HFFc6 (cell line): ENCODE measurements at regions not wholly inside any gene's neighbourhood (a gene's known extent, or its start where the extent isn't known, plus 50 kb on each side); places are given as distances from the start of the nearest gene placed in this dataset.

Experiments
- DNase-seq: peaks from one replicate; pipeline ENCODE4 v3.0.0-alpha.2; 2018
- H3K27ac Mint-ChIP-seq: 2 replicates; pipeline ENCODE4 v1.8.0; 2020; ENCODE audit warnings: mild to moderate bottlenecking, mixed read lengths
- H3K27me3 Mint-ChIP-seq: 2 replicates; pipeline ENCODE4 v1.8.0; 2021; ENCODE audit warnings: mild to moderate bottlenecking, moderate library complexity, mixed read lengths; ENCODE audit not compliant: insufficient read depth
- H3K36me3 Mint-ChIP-seq: 2 replicates; pipeline ENCODE4 v1.8.0; 2021; ENCODE audit warnings: low read depth, mixed read lengths
- H3K4me1 Mint-ChIP-seq: 2 replicates; pipeline ENCODE4 v1.8.0; 2020; ENCODE audit warnings: low read depth, mixed read lengths
- H3K4me3 Mint-ChIP-seq: 2 replicates; pipeline ENCODE4 v1.8.0; 2020; ENCODE audit warnings: mild to moderate bottlenecking, moderate library complexity, mixed read lengths
- H3K9me3 Mint-ChIP-seq: 2 replicates; pipeline ENCODE4 v1.8.0; 2020; ENCODE audit warnings: mild to moderate bottlenecking, mixed read lengths
- TF ChIP-seq, protein P1 (sequence below): fragments of 200-600 bp; sonication (generic); IDR thresholded peaks from 2 replicates; pipeline ENCODE4 v1.5.0; 2021; ENCODE audit warnings: antibody characterized with exemption, mild to moderate bottlenecking

DNA sequence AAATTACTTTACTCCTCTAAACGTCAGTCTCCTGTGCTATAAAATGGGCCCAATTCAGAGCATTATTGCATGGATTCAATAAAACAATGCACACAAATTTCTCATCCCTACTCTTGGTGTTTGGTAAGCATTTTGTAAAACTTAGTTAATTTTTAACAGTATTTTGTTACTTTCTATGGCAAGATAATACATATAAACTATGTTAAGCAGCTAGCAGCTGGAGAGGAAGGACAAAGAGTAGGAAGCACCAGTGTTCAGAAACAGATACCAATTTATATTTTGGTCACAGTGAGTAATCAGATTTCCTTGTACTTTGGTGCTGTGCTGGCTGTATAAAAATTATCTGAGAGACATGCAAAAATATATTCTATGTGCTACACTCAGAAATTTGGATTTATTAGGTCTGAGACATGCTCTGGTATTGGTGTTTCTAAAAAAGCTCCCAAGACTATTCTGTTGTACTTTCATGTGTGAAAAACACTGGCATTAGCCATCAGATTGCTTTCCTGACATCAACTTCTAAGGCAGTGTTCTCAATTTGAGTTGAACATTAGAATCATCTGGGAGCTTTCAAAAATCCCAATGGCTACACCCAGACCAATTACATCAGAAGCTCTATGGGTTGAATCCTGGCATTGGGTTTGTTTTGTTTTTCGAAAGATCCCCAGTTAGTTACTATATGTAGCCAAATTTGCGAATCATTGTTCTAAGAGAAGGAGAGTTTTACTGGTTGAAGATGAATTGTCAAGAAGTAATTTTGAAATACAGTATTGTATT is 100.3 kb upstream of the C1orf87 start:
- no peak for DNase-seq
- H3K27me3 Mint-ChIP-seq: peaks cover 1% of the 10 kb centered on the region; the same call in 1 of the 2 replicates
- no peak overlapping the region for H3K27ac Mint-ChIP-seq
- no peak overlapping the region for H3K4me3 Mint-ChIP-seq
- no peaks in the 10 kb centered on the region for H3K36me3 Mint-ChIP-seq
- peaks cover 15% of the 10 kb centered on the region; the same call in 1 of the 2 replicates for H3K9me3 Mint-ChIP-seq
- H3K4me1 Mint-ChIP-seq: peaks cover 35% of the 10 kb centered on the region
- TF ChIP-seq, protein P1, sequence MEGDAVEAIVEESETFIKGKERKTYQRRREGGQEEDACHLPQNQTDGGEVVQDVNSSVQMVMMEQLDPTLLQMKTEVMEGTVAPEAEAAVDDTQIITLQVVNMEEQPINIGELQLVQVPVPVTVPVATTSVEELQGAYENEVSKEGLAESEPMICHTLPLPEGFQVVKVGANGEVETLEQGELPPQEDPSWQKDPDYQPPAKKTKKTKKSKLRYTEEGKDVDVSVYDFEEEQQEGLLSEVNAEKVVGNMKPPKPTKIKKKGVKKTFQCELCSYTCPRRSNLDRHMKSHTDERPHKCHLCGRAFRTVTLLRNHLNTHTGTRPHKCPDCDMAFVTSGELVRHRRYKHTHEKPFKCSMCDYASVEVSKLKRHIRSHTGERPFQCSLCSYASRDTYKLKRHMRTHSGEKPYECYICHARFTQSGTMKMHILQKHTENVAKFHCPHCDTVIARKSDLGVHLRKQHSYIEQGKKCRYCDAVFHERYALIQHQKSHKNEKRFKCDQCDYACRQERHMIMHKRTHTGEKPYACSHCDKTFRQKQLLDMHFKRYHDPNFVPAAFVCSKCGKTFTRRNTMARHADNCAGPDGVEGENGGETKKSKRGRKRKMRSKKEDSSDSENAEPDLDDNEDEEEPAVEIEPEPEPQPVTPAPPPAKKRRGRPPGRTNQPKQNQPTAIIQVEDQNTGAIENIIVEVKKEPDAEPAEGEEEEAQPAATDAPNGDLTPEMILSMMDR: no peak

DNA sequence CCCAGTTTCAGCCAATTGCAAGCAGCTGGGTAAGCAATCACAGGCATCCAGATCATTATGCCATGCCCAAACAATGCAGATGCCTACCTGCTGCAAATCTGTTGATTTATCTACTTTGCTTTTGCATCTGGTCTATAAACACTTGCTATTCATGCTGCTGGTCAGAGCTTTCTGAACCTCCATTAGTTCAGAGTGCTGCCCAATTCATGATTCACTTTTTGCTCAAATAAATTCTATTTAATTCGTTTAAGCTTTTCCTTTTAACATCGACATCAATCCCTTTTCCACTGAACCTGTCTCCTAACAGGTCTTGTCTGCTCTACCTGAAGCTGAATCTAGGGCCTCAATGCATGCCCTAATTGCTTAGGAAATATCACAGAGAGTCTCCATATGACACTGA is 99.4 kb upstream of the C1orf87 start:
- H3K4me1 Mint-ChIP-seq: peaks cover 42% of the 10 kb centered on the region
- H3K27me3 Mint-ChIP-seq: peaks cover 1% of the 10 kb centered on the region; the same call in 1 of the 2 replicates
- DNase-seq: no peak
- no peak overlapping the region for H3K4me3 Mint-ChIP-seq
- peaks cover 15% of the 10 kb centered on the region; the same call in 1 of the 2 replicates for H3K9me3 Mint-ChIP-seq
- TF ChIP-seq, protein P1: no peak
- no peaks in the 10 kb centered on the region for H3K36me3 Mint-ChIP-seq
- H3K27ac Mint-ChIP-seq: no peak overlapping the region

DNA sequence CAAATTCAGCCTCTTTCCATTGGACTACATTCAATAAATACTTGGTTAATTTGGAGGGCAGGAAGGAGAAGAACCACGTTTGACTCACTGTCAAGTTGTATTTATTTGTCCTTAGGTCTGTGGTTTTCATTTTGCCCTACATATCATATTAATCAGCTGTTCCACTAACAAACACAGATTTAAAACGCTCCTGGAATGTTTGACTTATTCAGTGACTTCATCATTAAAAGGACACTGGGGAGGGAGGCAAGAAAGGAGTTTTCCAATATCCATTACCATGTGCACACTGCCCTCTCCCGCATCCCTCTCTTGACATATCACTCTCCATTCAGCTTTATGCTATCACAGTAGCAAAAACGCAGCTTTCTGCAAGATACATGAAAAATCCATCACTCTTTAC is 98.2 kb upstream of the C1orf87 start:
- DNase-seq: peak; percentile 78
- H3K27me3 Mint-ChIP-seq: peaks cover 8% of the 10 kb centered on the region; the same call in 1 of the 2 replicates
- no peaks in the 10 kb centered on the region for H3K36me3 Mint-ChIP-seq
- H3K4me3 Mint-ChIP-seq: no peak overlapping the region
- H3K4me1 Mint-ChIP-seq: peaks cover 42% of the 10 kb centered on the region
- H3K9me3 Mint-ChIP-seq: peaks cover 15% of the 10 kb centered on the region; the same call in 1 of the 2 replicates
- H3K27ac Mint-ChIP-seq: 0 out of 2 replicates have a peak overlapping the region, but pooled peaks have one; percentile 16
- TF ChIP-seq, protein P1: no peak

DNA sequence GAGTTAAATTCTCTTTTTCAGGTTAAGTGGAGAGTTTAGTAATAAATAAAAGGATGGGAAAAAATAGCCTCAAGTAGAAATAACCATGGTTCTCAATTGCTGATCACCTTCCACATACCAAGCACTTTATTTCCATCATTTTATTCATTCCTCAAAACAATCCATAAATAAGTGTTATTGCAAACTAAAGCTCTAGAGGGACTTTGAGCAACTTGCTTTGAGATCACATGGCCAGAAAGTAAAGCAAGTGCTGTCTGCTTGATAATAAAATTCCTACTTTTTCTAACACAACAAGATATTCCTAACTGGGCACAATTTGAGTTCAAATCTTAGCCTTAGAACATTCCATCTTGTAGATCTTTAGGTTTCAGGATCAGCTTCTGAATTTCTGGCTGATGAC is 97.1 kb upstream of the C1orf87 start:
- TF ChIP-seq, protein P1: peak; percentile 45; the same call in 1 of the 2 replicates
- H3K27me3 Mint-ChIP-seq: peaks cover 8% of the 10 kb centered on the region; the same call in 1 of the 2 replicates
- H3K4me3 Mint-ChIP-seq: no peak overlapping the region
- H3K9me3 Mint-ChIP-seq: peaks cover 15% of the 10 kb centered on the region; the same call in 1 of the 2 replicates
- DNase-seq: no peak
- H3K27ac Mint-ChIP-seq: no peak overlapping the region
- peaks cover 42% of the 10 kb centered on the region for H3K4me1 Mint-ChIP-seq
- no peaks in the 10 kb centered on the region for H3K36me3 Mint-ChIP-seq

DNA sequence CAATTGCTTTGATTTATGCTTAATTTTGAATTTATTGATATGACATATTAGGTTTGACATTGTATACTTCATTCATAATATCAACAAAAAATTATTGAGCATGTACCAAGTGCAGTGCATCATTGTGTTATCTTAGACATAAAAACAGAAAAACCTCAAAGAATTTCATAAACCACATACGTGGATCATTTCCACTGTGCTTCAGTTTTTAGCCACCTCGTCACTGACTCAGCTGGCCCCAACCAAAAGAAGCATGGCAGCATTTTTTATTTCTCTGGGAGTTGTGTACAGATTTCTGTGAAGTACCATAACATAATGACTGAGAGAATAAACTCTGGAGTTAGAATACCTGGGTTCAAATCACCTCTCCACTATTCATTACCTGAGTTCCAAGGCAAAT is 95.6 kb upstream of the C1orf87 start:
- peak; percentile 44 for DNase-seq
- peaks cover 8% of the 10 kb centered on the region; the same call in 1 of the 2 replicates for H3K27me3 Mint-ChIP-seq
- TF ChIP-seq, protein P1: no peak
- peaks cover 42% of the 10 kb centered on the region for H3K4me1 Mint-ChIP-seq
- no peak overlapping the region for H3K4me3 Mint-ChIP-seq
- H3K36me3 Mint-ChIP-seq: no peaks in the 10 kb centered on the region
- no peak overlapping the region for H3K27ac Mint-ChIP-seq
- H3K9me3 Mint-ChIP-seq: peaks cover 15% of the 10 kb centered on the region; the same call in 1 of the 2 replicates
